H1 (cell line): ENCODE measurements at regions not wholly inside any gene's neighbourhood (a gene's known extent, or its start where the extent isn't known, plus 50 kb on each side); places are given as distances from the start of the nearest gene placed in this dataset.

Experiments used
- CTCF ChIP-seq, 3 experiments: IDR thresholded peaks; 1 replicate in 2 of 3; 2 replicates in 1 of 3; pipeline versions ENCODE4 v1.5.1 to v1.6.1; 2011; ENCODE audit warnings: low read length in 3 of 3, mild to moderate bottlenecking in 3 of 3, inconsistent platforms in 2 of 3, low read depth in 1 of 3, moderate library complexity in 1 of 3; ENCODE audit not compliant: insufficient read depth in 1 of 3; ENCODE audit errors: control extremely low read depth in 1 of 3
- EGR1 ChIP-seq: IDR thresholded peaks from 2 replicates; pipeline ENCODE4 v1.6.1; 2011; ENCODE audit warnings: low read depth, low read length, borderline replicate concordance
- JUN ChIP-seq: IDR thresholded peaks from 2 replicates; pipeline ENCODE4 v1.6.1; 2011; ENCODE audit warnings: low read depth, mild to moderate bottlenecking, improper control_type of control experiment, low read length
- TF ChIP-seq, protein P1 (sequence below): IDR thresholded peaks from 2 replicates; pipeline ENCODE4 v1.6.1; 2012; ENCODE audit warnings: low read length, inconsistent platforms

- TF ChIP-seq, protein P1, sequence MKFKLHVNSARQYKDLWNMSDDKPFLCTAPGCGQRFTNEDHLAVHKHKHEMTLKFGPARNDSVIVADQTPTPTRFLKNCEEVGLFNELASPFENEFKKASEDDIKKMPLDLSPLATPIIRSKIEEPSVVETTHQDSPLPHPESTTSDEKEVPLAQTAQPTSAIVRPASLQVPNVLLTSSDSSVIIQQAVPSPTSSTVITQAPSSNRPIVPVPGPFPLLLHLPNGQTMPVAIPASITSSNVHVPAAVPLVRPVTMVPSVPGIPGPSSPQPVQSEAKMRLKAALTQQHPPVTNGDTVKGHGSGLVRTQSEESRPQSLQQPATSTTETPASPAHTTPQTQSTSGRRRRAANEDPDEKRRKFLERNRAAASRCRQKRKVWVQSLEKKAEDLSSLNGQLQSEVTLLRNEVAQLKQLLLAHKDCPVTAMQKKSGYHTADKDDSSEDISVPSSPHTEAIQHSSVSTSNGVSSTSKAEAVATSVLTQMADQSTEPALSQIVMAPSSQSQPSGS, result no peak
- TF ChIP-seq CTCF (IDR thresholded peaks at IDR 0.05; ENCODE audit: control extremely low read depth in 1 of 3, insufficient read depth in 1 of 3, low read depth in 1 of 3, low read length in 3 of 3) (no peak), EGR1 (no peak), JUN (no peak)
Observed at GRCh38 chr11:46203746-46204145, 73.7 kb upstream of the CREB3L1 start (continued).
